K562 (cell line): ENCODE measurements at regions not wholly inside any gene's neighbourhood (a gene's known extent, or its start where the extent isn't known, plus 50 kb on each side); places are given as distances from the start of the nearest gene placed in this dataset. TPM values are rescaled to one million over a fixed set of nuclear protein-coding genes. Genes with fewer than 3 reads are reported as not detected.

Source experiments
- EGR1 ChIP-seq: fragments of 450-650 bp; conservative IDR thresholded peaks from 2 replicates; pipeline ENCODE4 v1.6.1; 2017; ENCODE audit warnings: mild to moderate bottlenecking
- ZNF444 ChIP-seq: fragments of 250-450 bp; sonication (Bioruptor Pico); IDR thresholded peaks from 2 replicates; pipeline ENCODE4 v1.4.0; 2020; ENCODE audit warnings: mild to moderate bottlenecking, moderate library complexity
- small RNA-seq: library from RNA; depleted of rRNA; stranded (forward); fragments of <200 nt; gene quantifications from one replicate; pipeline ENCODE3, GENCODE V24; 2014
- TF ChIP-seq, protein P1 (sequence below): fragments of 200-800 bp; sonication (Bioruptor generic); IDR thresholded peaks from 2 replicates; pipeline ENCODE4 v1.6.1; 2016; ENCODE audit warnings: missing genetic modification characterization, missing compliant biosample characterization

DNA sequence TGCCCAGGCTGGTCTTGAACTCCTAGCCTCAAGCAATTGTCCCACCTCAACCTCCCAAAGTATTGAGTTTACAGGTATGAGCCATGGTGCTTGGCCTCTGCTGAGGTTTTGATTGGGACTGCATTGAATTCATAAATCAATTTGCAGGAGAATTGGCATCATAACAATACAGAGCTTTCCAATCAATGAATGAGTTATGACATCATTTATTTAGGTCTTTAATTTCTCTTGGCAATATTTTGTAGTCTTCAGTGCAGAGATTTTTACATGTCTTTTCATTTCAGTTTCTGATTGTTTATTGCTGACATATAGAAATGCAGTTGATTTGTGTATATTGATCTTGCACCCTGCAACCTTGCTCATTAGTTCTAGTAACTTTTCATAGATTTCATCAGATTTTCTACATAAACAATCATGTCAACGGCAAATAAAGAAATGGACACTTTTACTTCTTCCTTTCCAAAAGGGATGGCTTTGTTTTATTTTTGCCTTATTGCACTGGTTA lies 119.9 kb downstream of the TFCP2L1 start (continued):
- TF ChIP-seq, protein P1, sequence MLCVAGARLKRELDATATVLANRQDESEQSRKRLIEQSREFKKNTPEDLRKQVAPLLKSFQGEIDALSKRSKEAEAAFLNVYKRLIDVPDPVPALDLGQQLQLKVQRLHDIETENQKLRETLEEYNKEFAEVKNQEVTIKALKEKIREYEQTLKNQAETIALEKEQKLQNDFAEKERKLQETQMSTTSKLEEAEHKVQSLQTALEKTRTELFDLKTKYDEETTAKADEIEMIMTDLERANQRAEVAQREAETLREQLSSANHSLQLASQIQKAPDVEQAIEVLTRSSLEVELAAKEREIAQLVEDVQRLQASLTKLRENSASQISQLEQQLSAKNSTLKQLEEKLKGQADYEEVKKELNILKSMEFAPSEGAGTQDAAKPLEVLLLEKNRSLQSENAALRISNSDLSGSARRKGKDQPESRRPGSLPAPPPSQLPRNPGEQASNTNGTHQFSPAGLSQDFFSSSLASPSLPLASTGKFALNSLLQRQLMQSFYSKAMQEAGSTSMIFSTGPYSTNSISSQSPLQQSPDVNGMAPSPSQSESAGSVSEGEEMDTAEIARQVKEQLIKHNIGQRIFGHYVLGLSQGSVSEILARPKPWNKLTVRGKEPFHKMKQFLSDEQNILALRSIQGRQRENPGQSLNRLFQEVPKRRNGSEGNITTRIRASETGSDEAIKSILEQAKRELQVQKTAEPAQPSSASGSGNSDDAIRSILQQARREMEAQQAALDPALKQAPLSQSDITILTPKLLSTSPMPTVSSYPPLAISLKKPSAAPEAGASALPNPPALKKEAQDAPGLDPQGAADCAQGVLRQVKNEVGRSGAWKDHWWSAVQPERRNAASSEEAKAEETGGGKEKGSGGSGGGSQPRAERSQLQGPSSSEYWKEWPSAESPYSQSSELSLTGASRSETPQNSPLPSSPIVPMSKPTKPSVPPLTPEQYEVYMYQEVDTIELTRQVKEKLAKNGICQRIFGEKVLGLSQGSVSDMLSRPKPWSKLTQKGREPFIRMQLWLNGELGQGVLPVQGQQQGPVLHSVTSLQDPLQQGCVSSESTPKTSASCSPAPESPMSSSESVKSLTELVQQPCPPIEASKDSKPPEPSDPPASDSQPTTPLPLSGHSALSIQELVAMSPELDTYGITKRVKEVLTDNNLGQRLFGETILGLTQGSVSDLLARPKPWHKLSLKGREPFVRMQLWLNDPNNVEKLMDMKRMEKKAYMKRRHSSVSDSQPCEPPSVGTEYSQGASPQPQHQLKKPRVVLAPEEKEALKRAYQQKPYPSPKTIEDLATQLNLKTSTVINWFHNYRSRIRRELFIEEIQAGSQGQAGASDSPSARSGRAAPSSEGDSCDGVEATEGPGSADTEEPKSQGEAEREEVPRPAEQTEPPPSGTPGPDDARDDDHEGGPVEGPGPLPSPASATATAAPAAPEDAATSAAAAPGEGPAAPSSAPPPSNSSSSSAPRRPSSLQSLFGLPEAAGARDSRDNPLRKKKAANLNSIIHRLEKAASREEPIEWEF (CRISPR knock-in tag), result no peak
- TF ChIP-seq ZNF444 (CRISPR knock-in tag) (no peak), EGR1 (no peak)

Small RNA genes in the stretch of these regions (small RNA-seq; reads per million reads assigned to genes)
- not detected for gene RF00019
